Kidney (tissue), 13 donors: ENCODE measurements at regions not wholly inside any gene's neighbourhood (a gene's known extent, or its start where the extent isn't known, plus 50 kb on each side); places are given as distances from the start of the nearest gene placed in this dataset.
"Not testable (repeated sequence)": the region's sequence is repeated elsewhere in the genome, so short reads cannot be mapped to it uniquely, and the experiment has no call there.

Experiments used
- DNase-seq, 5 donors: peaks; one replicate each; pipeline ENCODE4 v3.0.0-alpha.2; 2013 to 2020
- FAIRE-seq: peaks from 2 replicates; lab custom pipeline; 2012; peaks lifted over from hg19 to GRCh38; lab: Jason Lieb, UNC
- H3K27ac ChIP-seq, 2 donors: one replicate each; pipeline ENCODE4 v1.7.0; 2013; ENCODE audit warnings: low read depth in 2 of 2, low read length in 2 of 2, inconsistent platforms in 1 of 2
- H3K27me3 ChIP-seq: one replicate; pipeline ENCODE4 v1.7.1; 2013; ENCODE audit warnings: low read length, inconsistent platforms; ENCODE audit not compliant: control insufficient read depth, insufficient read depth
- H3K36me3 ChIP-seq, 3 donors: one replicate each; pipeline versions ENCODE4 v1.7.0 to v1.7.1; 2013; ENCODE audit warnings: low read length in 3 of 3, control low read depth in 1 of 3, inconsistent platforms in 1 of 3; ENCODE audit not compliant: insufficient read depth in 3 of 3, control insufficient read depth in 2 of 3
- H3K4me1 ChIP-seq, 3 donors: one replicate each; pipeline versions ENCODE4 v1.7.0 to v1.7.1; 2013; ENCODE audit warnings: low read length in 3 of 3, inconsistent platforms in 1 of 3, low read depth in 1 of 3; ENCODE audit not compliant: control insufficient read depth in 2 of 3, insufficient read depth in 2 of 3
- H3K4me3 ChIP-seq, 3 donors: one replicate each; pipeline versions ENCODE4 v1.7.0 to v1.8.1; 2013; ENCODE audit warnings: low read length in 3 of 3, control low read depth in 1 of 3, inconsistent platforms in 1 of 3
- H3K9ac ChIP-seq, 3 donors: one replicate each; pipeline versions ENCODE4 v1.7.0 to v1.7.1; 2013; ENCODE audit warnings: low read length in 3 of 3, control low read depth in 1 of 3, inconsistent platforms in 1 of 3
- H3K9me3 ChIP-seq, 3 donors: one replicate each; pipeline versions ENCODE4 v1.7.0 to v1.7.1; 2013; ENCODE audit warnings: low read length in 3 of 3, control low read depth in 1 of 3, inconsistent platforms in 1 of 3; ENCODE audit not compliant: control insufficient read depth in 2 of 3, insufficient read depth in 1 of 3
- CTCF ChIP-seq: IDR thresholded peaks from 3 replicates; pipeline ENCODE4 v1.5.1; 2012; ENCODE audit warnings: mild to moderate bottlenecking, moderate library complexity, borderline replicate concordance; ENCODE audit not compliant: insufficient read depth; ENCODE audit errors: extremely low read depth
- intact Hi-C: fragments of 100-400 bp; cut with DNase I; formaldehyde crosslinking; loops from one replicate; pipeline ENCODE4 v1.11.1; 2022
- donor health status: control.
- donor health status: control.
- donor health status: control.
- donor health status: control.
- donor health status: control.
- donor health status: DM: yes; HTN: yes; CAD: no.
- donor health status: Normal renal cell carcinoma (clear cell type).

- intact Hi-C loops, H3K9me3 ChIP-seq, H3K27me3 ChIP-seq, H3K4me1 ChIP-seq, H3K4me3 ChIP-seq, H3K27ac ChIP-seq, DNase-seq, H3K36me3 ChIP-seq, H3K9ac ChIP-seq, FAIRE-seq: not testable (repeated sequence)
Measured at GRCh38 chr4:154907345-154908045, 126.4 kb downstream of the RBM46 start.

GRCh38 chr4:154908168-154908567, 127.1 kb downstream of the RBM46 start:
- Histone ChIP-seq H3K9ac (no peak overlapping the region), H3K4me1 (no peaks in the 10 kb centered on the region), H3K36me3 (no peaks in the 10 kb centered on the region), H3K27me3 (no peaks in the 10 kb centered on the region), H3K4me3 (no peak overlapping the region), H3K27ac (no peak overlapping the region), H3K9me3 (no peaks in the 10 kb centered on the region)
- DNase-seq: no peak
- no peak for FAIRE-seq
- intact Hi-C loops: no loop called here
- TF ChIP-seq CTCF: no peak

- no peak overlapping the region for H3K4me3 ChIP-seq
- H3K9ac ChIP-seq: no peak overlapping the region
- H3K27me3 ChIP-seq: no peaks in the 10 kb centered on the region
- no peak for FAIRE-seq
- no peaks in the 10 kb centered on the region for H3K36me3 ChIP-seq
- TF ChIP-seq CTCF: no peak
- no peaks in the 10 kb centered on the region for H3K4me1 ChIP-seq
- intact Hi-C loops: no loop called here
- H3K9me3 ChIP-seq: no peaks in the 10 kb centered on the region
- DNase-seq: peak in 2 of 5 donors; percentile 5 to 6
- H3K27ac ChIP-seq: no peak overlapping the region
Measured at GRCh38 chr4:154911097-154911496, 130.0 kb downstream of the RBM46 start.

GRCh38 chr4:154911608-154912098, 130.6 kb downstream of the RBM46 start:
- Histone ChIP-seq H3K27me3 (no peaks in the 10 kb centered on the region), H3K9me3 (no peaks in the 10 kb centered on the region), H3K9ac (no peak overlapping the region), H3K4me3 (no peak overlapping the region), H3K27ac (no peak overlapping the region), H3K36me3 (no peaks in the 10 kb centered on the region), H3K4me1 (no peaks in the 10 kb centered on the region)
- intact Hi-C loops: no loop called here
- no peak for FAIRE-seq
- TF ChIP-seq CTCF: no peak
- DNase-seq: no peak
